ENCODE measurements at regions not wholly inside any gene's neighbourhood (a gene's known extent, or its start where the extent isn't known, plus 50 kb on each side); places are given as distances from the start of the nearest gene placed in this dataset.

DNA sequence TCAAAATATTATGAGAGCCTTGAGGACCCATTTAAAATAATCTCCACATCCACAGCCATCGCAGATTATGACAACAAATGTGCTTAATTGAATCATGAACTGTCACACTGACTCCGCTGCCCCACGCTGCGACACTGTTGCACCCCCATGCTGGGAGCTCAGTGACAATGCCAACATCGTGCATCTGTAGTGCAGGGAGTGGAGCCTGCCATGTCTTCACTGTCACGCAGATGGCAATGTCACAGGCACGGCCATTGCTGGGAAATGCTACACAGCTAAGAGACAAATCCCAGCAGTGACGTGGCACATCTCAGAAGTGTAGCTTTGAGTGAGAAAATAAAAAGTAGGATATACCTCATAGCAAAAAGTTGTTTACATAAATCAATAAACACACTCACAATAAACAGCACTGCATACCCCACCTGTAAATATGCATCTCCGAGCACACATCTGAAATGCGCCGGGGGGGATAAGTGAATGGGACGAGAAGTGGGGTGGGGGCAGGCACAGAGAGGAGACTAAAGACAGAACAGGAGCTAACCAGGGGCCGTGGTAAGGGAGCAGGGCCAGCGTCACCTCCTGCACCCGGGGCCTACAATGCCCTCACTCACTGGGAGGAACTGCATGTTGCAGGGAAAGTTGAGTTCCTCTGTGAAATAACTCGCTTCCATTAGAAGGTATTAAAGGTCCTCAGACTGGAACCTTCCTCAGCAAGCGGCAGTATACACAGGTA, 349.9 kb downstream of the THBS2 start:
- Histone ChIP-seq H3K36me3 (ENCODE audit: insufficient read depth, low read length) (no peaks in the 10 kb centered on the region), H3K9ac (ENCODE audit: low read depth, low read length) (no peak overlapping the region), H3K27me3 (ENCODE audit: insufficient read depth, low read length) (no peaks in the 10 kb centered on the region), H3K9me3 (ENCODE audit: insufficient read depth, low read depth, low read length) (no peaks in the 10 kb centered on the region), H3K4me3 (ENCODE audit: low read length) (no peak overlapping the region), H3K27ac (ENCODE audit: low read depth, low read length) (no peak overlapping the region), H3K4me1 (ENCODE audit: insufficient read depth, low read length) (peaks cover 13% of the 10 kb centered on the region; the same call in 1 of the 2 replicates)
- 94% methylated on average over 17 of the region's 17 CpGs for WGBS

DNA sequence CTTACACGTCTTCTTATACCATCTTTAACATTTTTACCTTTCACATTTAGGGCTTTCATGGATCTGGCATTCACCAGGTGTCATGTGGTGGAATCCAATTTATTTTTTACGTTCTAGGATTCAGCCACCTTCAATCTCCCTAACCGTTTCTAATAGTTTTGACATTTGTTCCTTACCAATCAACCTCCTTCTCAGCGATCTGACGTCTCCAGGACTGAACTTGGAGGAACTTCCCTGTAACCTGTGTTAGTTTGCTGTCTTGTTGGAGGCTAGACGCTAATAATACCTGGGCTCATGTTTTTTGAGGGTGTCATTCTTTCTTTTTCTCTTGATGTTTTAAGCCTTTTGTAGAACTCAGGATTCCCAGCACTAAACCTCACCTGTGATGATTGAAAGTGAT, 351.6 kb downstream of the THBS2 start:
- no peak overlapping the region for H3K27ac ChIP-seq (ENCODE audit: low read depth, low read length)
- no peaks in the 10 kb centered on the region for H3K9me3 ChIP-seq (ENCODE audit: insufficient read depth, low read depth, low read length)
- 85% methylated on average over 6 of the region's 6 CpGs for WGBS
- H3K4me1 ChIP-seq (ENCODE audit: insufficient read depth, low read length), result peaks cover 13% of the 10 kb centered on the region; the same call in 1 of the 2 replicates
- H3K36me3 ChIP-seq (ENCODE audit: insufficient read depth, low read length), result no peaks in the 10 kb centered on the region
- no peak overlapping the region for H3K4me3 ChIP-seq (ENCODE audit: low read length)
- no peak overlapping the region for H3K9ac ChIP-seq (ENCODE audit: low read depth, low read length)
- H3K27me3 ChIP-seq (ENCODE audit: insufficient read depth, low read length), result no peaks in the 10 kb centered on the region

DNA sequence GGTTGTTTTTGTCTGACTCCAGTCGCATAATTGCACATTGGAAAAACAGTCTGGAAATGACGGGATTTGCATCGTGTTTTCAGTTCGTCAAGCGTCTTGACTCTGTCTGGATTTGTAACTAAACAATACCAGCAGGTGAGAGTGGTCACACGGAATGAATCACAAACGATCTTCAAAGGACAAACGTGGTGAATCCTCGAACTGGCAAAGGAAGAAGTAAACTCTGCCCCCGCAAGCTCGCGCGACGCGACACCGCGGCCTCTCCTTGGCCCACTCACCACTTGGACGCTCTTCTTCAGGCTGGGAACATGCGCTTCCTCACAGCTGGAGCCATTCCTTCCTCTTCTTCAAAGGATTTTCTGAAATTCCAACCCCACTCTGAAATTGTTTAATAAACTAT, 352.6 kb downstream of the THBS2 start:
- H3K9ac ChIP-seq (ENCODE audit: low read depth, low read length), result no peak overlapping the region
- peaks cover 8% of the 10 kb centered on the region; the same call in 1 of the 2 replicates for H3K4me1 ChIP-seq (ENCODE audit: insufficient read depth, low read length)
- H3K4me3 ChIP-seq (ENCODE audit: low read length), result no peak overlapping the region
- WGBS, result 94% methylated on average over 19 of the region's 19 CpGs
- no peak overlapping the region for H3K27ac ChIP-seq (ENCODE audit: low read depth, low read length)
- H3K9me3 ChIP-seq (ENCODE audit: insufficient read depth, low read depth, low read length), result no peaks in the 10 kb centered on the region
- H3K36me3 ChIP-seq (ENCODE audit: insufficient read depth, low read length), result no peaks in the 10 kb centered on the region
- no peaks in the 10 kb centered on the region for H3K27me3 ChIP-seq (ENCODE audit: insufficient read depth, low read length)

DNA sequence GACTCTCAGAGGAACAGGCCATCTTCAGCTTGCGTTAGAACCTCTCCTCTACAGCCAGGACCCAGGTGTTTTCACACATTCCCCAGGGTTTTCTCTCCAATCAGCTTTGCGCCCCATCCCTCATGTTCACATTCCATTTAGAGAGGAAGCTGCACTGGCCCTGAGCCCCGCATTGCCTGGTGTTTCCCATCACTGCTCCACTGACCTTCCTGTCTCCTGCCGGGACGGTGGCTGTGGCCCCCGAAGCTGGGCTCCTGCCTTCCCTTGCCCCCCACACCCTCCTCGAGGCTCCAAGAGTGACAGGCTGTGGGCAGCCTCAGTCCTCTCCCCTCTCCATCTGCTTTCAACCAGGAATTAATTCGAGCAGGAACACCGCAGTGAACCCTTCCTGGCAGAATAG, 357.3 kb downstream of the THBS2 start:
- no peaks in the 10 kb centered on the region for H3K9me3 ChIP-seq (ENCODE audit: insufficient read depth, low read depth, low read length)
- no peak overlapping the region for H3K9ac ChIP-seq (ENCODE audit: low read depth, low read length)
- 95% methylated on average over 9 of the region's 9 CpGs for WGBS

DNA sequence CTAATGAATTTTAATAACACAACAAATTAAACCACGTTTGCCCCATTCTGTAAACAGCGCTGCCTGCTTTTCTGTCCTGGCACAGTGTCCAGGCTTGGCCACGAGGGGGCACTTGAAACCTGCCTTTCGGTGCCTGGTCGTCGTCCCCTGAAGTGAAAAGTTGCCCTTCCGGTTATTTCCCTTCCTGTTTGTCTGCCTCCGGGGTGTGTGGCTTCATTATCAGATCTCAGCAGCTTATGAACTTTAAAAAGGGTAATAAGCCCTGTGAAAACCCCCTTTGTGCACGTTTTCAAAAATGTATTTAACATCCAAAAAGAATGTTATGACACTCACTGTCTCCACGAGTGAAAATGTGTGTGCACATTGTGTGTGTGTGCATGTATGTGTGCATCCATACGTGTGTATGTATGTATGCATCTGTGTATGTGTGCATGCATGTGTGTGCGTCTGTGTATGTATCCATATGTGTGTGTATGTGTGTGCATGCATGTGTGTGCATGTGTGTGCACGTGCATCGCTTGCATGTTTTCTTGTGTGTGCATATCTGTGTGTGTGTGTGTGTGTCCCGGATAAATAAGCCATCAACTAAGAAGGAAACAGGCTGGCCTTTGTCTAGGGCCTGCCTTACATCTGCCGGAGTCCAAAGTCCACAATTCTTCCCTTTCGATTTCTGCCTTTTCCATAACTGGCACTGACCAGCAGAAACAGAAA, 358.4 kb downstream of the THBS2 start:
- 48% methylated on average over 17 of the region's 17 CpGs for WGBS
- Histone ChIP-seq H3K36me3 (ENCODE audit: insufficient read depth, low read length) (no peaks in the 10 kb centered on the region), H3K4me1 (ENCODE audit: insufficient read depth, low read length) (no peaks in the 10 kb centered on the region), H3K4me3 (ENCODE audit: low read length) (no peak overlapping the region), H3K9me3 (ENCODE audit: insufficient read depth, low read depth, low read length) (no peaks in the 10 kb centered on the region), H3K9ac (ENCODE audit: low read depth, low read length) (no peak overlapping the region), H3K27me3 (ENCODE audit: insufficient read depth, low read length) (no peaks in the 10 kb centered on the region), H3K27ac (ENCODE audit: low read depth, low read length) (no peak overlapping the region)

More for the DNA sequence above, 357.3 kb downstream of the THBS2 start:
- Histone ChIP-seq H3K4me1 (ENCODE audit: insufficient read depth, low read length) (no peaks in the 10 kb centered on the region), H3K27me3 (ENCODE audit: insufficient read depth, low read length) (no peaks in the 10 kb centered on the region), H3K4me3 (ENCODE audit: low read length) (no peak overlapping the region), H3K27ac (ENCODE audit: low read depth, low read length) (no peak overlapping the region), H3K36me3 (ENCODE audit: insufficient read depth, low read length) (no peaks in the 10 kb centered on the region)

DNA sequence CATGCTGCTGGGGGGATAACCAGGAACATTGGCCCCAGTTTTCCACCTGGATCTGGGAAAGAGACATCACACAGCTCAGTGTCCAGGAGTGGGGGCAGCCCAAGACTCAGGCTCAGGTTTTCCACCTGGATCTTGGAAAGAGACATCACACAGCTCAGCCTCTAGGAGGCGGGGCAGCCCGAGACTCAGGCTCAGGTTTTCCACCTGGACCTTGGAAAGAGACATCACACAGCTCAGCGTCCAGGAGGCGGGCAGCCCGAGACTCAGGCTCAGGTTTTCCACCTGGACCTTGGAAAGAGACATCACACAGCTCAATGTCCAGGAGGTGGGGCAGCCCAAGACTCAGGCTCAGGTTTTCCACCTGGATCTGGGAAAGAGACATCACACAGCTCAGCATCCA, 361.6 kb downstream of the THBS2 start:
- WGBS, result 89% methylated on average over 5 of the region's 5 CpGs
- Histone ChIP-seq H3K9me3 (ENCODE audit: insufficient read depth, low read depth, low read length) (no peaks in the 10 kb centered on the region), H3K4me3 (ENCODE audit: low read length) (no peak overlapping the region), H3K27ac (ENCODE audit: low read depth, low read length) (no peak overlapping the region), H3K27me3 (ENCODE audit: insufficient read depth, low read length) (no peaks in the 10 kb centered on the region), H3K9ac (ENCODE audit: low read depth, low read length) (no peak overlapping the region), H3K36me3 (ENCODE audit: insufficient read depth, low read length) (no peaks in the 10 kb centered on the region), H3K4me1 (ENCODE audit: insufficient read depth, low read length) (no peaks in the 10 kb centered on the region)

DNA sequence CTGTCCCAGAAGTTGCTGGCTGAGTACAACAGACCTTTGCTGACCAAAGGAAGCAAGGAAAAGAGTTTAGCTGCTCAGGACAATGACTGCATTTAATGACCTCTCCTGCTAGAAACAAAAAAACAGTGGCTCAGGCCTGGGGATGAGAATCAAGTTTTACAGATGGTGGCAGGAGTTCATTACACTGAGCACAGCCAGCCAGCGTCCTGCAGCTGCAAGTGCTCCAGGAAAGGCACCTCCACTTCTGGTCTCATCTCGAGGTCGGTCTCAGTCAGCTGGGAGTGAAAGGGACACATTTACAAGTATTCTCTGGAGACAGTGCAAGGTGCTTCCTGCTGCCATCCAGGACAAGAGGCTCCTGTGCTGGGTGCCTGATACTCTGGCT, 362.7 kb downstream of the THBS2 start:
- WGBS, result 86% methylated on average over 3 of the region's 3 CpGs
- Histone ChIP-seq H3K27me3 (ENCODE audit: insufficient read depth, low read length) (no peaks in the 10 kb centered on the region), H3K4me1 (ENCODE audit: insufficient read depth, low read length) (no peaks in the 10 kb centered on the region), H3K9ac (ENCODE audit: low read depth, low read length) (no peak overlapping the region), H3K4me3 (ENCODE audit: low read length) (no peak overlapping the region), H3K27ac (ENCODE audit: low read depth, low read length) (no peak overlapping the region), H3K36me3 (ENCODE audit: insufficient read depth, low read length) (no peaks in the 10 kb centered on the region), H3K9me3 (ENCODE audit: insufficient read depth, low read depth, low read length) (no peaks in the 10 kb centered on the region)

DNA sequence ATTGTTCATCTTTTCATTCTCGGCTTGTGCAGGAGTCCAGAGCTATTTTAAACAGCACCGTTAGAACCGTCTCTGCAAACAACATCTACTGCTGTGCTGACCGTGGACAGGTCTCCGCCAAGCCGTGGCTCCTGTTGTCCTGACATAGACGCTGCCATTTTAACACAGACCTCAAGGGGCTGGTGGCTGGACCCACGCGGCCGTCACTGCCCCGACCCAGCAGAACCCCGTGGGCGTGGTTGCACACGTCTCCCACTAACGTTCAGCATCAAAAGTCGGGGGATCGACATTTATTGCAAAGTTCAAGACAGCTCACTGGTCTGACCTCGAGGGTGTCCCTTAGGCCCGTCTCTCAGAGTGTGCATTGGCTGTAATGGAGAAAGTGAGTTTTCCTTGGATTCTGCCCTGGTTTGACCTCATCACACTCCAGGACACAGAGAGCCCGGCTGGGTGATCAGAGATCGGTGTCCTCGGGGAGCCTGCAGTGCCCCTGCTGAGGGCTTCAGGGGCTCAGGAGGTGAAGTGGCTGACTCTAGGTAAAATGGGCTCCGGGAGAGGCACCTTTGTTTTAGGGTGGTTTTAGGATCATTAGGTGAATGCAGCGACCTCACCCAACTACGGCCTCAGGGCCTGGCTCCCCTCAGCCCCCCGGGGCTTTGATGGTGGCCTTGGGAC, 363.2 kb downstream of the THBS2 start:
- Histone ChIP-seq H3K36me3 (ENCODE audit: insufficient read depth, low read length) (no peaks in the 10 kb centered on the region), H3K9ac (ENCODE audit: low read depth, low read length) (no peak overlapping the region), H3K27me3 (ENCODE audit: insufficient read depth, low read length) (no peaks in the 10 kb centered on the region), H3K4me3 (ENCODE audit: low read length) (no peak overlapping the region), H3K4me1 (ENCODE audit: insufficient read depth, low read length) (no peaks in the 10 kb centered on the region), H3K9me3 (ENCODE audit: insufficient read depth, low read depth, low read length) (no peaks in the 10 kb centered on the region), H3K27ac (ENCODE audit: low read depth, low read length) (no peak overlapping the region)
- 95% methylated on average over 26 of the region's 26 CpGs for WGBS

DNA sequence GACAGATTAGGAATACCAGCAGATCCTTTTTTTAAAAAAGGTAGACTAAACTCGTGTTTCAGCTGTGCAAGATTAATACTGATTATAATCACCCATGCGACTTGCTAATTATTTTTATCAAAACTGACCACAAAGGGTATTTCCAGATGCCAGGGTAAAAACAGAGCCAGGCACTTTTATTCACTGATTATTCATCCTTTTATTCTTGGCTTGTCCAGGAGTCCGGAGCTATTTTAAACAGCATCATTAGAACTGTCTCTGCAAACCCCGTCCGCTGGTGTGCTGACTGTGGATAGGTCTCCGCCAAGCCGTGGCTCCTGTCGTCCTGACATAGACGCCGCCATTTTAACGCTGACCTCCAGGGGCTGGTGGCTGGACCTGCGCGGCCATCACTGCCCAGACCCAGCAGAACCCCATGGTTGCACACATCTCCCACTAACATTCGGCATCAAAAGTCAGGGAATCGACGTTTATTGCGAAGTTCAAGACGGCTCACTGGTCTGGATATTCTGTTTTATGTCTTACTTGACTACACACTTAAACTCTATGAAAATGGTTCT, 364.8 kb downstream of the THBS2 start:
- Histone ChIP-seq H3K4me1 (ENCODE audit: insufficient read depth, low read length) (no peaks in the 10 kb centered on the region), H3K27ac (ENCODE audit: low read depth, low read length) (no peak overlapping the region), H3K4me3 (ENCODE audit: low read length) (no peak overlapping the region), H3K27me3 (ENCODE audit: insufficient read depth, low read length) (peaks cover 7% of the 10 kb centered on the region), H3K36me3 (ENCODE audit: insufficient read depth, low read length) (no peaks in the 10 kb centered on the region), H3K9me3 (ENCODE audit: insufficient read depth, low read depth, low read length) (no peaks in the 10 kb centered on the region), H3K9ac (ENCODE audit: low read depth, low read length) (no peak overlapping the region)
- 95% methylated on average over 18 of the region's 18 CpGs for WGBS

DNA sequence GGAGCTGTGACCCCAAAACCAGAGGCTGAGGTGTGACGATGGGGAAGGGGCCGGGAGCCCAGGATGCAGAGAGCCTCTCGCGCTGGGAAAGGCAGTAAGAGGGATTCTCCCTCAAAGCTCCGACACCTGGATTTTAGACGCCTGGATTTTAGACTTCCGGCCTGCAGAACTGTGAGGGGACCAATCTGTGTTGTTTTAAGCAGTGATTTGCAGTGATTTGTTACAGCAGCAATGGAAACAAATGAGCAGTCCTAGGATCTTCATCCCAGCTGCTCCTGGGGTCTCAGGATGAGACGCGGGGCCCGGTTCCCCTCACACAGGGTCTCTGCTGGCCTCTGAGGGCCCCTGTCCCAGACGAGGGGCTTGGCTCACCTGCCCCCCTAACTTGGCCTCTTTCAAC, 365.5 kb downstream of the THBS2 start:
- H3K27me3 ChIP-seq (ENCODE audit: insufficient read depth, low read length), result peaks cover 14% of the 10 kb centered on the region
- WGBS, result 95% methylated on average over 11 of the region's 11 CpGs

DNA sequence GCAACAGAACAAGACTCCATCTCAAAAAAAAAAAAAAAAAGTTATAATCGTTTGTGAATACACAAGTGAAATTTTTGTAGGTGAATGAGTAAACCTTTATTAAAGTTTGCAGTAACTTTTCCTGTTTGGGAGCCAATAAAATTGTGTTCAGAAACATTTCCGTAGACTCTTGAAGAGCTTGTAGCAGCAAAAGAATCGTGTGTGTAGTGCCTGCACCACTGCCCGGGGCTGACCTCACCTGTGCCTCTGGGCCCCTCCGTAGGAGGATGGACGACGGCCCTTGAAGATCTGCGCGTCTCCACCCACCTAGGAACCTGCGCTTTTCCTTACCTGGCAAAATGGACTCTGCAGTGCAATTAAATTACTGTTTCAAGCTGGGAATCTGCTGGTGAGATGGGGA, 366.0 kb downstream of the THBS2 start:
- no peaks in the 10 kb centered on the region for H3K36me3 ChIP-seq (ENCODE audit: insufficient read depth, low read length)

More for the DNA sequence above, 365.5 kb downstream of the THBS2 start:
- Histone ChIP-seq H3K9me3 (ENCODE audit: insufficient read depth, low read depth, low read length) (no peaks in the 10 kb centered on the region), H3K9ac (ENCODE audit: low read depth, low read length) (no peak overlapping the region), H3K4me1 (ENCODE audit: insufficient read depth, low read length) (no peaks in the 10 kb centered on the region), H3K4me3 (ENCODE audit: low read length) (no peak overlapping the region), H3K36me3 (ENCODE audit: insufficient read depth, low read length) (no peaks in the 10 kb centered on the region), H3K27ac (ENCODE audit: low read depth, low read length) (no peak overlapping the region)

More for the DNA sequence above, 366.0 kb downstream of the THBS2 start:
- WGBS, result 96% methylated on average over 10 of the region's 10 CpGs
- peaks cover 14% of the 10 kb centered on the region for H3K27me3 ChIP-seq (ENCODE audit: insufficient read depth, low read length)
- no peak overlapping the region for H3K4me3 ChIP-seq (ENCODE audit: low read length)
- H3K4me1 ChIP-seq (ENCODE audit: insufficient read depth, low read length), result no peaks in the 10 kb centered on the region
- H3K9ac ChIP-seq (ENCODE audit: low read depth, low read length), result no peak overlapping the region
- no peak overlapping the region for H3K27ac ChIP-seq (ENCODE audit: low read depth, low read length)
- no peaks in the 10 kb centered on the region for H3K9me3 ChIP-seq (ENCODE audit: insufficient read depth, low read depth, low read length)

Data from HUES64 (cell line).